Tibial nerve (tissue), 4 donors: ENCODE measurements at regions not wholly inside any gene's neighbourhood (a gene's known extent, or its start where the extent isn't known, plus 50 kb on each side); places are given as distances from the start of the nearest gene placed in this dataset.

Experiments used
- EP300 ChIP-seq, 2 donors: sonication (generic); formaldehyde crosslinking; IDR thresholded peaks; one replicate each; pipeline ENCODE4 v1.6.1; 2017; ENCODE audit warnings: antibody characterized with exemption in 2 of 2, mild to moderate bottlenecking in 1 of 2
- POLR2A ChIP-seq, 2 donors: fragments of 450-650 bp; IDR thresholded peaks; one replicate each; pipeline ENCODE4 v1.6.1; 2017; ENCODE audit warnings: antibody characterized with exemption in 2 of 2, mild to moderate bottlenecking in 2 of 2, moderate library complexity in 2 of 2
- TF ChIP-seq, protein P1 (sequence below), 5 experiments: fragments of 200-600 bp in 3 of 5; fragments of 450-650 bp in 2 of 5; sonication (generic) in 3 of 5; IDR thresholded peaks; one replicate each; pipeline ENCODE4 v1.5.1; 2016 to 2019; ENCODE audit warnings: antibody characterized with exemption in 5 of 5, mild to moderate bottlenecking in 3 of 5, moderate library complexity in 2 of 5

- TF ChIP-seq, protein P1, sequence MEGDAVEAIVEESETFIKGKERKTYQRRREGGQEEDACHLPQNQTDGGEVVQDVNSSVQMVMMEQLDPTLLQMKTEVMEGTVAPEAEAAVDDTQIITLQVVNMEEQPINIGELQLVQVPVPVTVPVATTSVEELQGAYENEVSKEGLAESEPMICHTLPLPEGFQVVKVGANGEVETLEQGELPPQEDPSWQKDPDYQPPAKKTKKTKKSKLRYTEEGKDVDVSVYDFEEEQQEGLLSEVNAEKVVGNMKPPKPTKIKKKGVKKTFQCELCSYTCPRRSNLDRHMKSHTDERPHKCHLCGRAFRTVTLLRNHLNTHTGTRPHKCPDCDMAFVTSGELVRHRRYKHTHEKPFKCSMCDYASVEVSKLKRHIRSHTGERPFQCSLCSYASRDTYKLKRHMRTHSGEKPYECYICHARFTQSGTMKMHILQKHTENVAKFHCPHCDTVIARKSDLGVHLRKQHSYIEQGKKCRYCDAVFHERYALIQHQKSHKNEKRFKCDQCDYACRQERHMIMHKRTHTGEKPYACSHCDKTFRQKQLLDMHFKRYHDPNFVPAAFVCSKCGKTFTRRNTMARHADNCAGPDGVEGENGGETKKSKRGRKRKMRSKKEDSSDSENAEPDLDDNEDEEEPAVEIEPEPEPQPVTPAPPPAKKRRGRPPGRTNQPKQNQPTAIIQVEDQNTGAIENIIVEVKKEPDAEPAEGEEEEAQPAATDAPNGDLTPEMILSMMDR (IDR thresholded peaks at IDR 0.05), result no peak
- no peak for TF ChIP-seq EP300 (IDR thresholded peaks at IDR 0.05)
- no peak for TF ChIP-seq POLR2A (IDR thresholded peaks at IDR 0.05)
These were observed 88.3 kb downstream of the S1PR1 start for GRCh38 chr1:101325144-101325543.
